Mesenchymal stem cell (in vitro differentiated cells and primary cell): ENCODE measurements at regions not wholly inside any gene's neighbourhood (a gene's known extent, or its start where the extent isn't known, plus 50 kb on each side); places are given as distances from the start of the nearest gene placed in this dataset.
"Not testable (repeated sequence)": the region's sequence is repeated elsewhere in the genome, so short reads cannot be mapped to it uniquely, and the experiment has no call there.

Experiments used
- DNase-seq: peaks from one replicate; pipeline ENCODE4 v3.0.0-alpha.2; 2013
- H2AFZ ChIP-seq: one replicate; pipeline ENCODE4 v1.6.1; 2013; ENCODE audit warnings: low read depth, mild to moderate bottlenecking, control low read depth, inconsistent platforms, low read length, moderate library complexity
- H2AK5ac ChIP-seq: 2 replicates; pipeline ENCODE4 v1.6.1; 2013; ENCODE audit warnings: low read length, moderate library complexity, mild to moderate bottlenecking, inconsistent platforms; ENCODE audit not compliant: severe bottlenecking
- H2BK120ac ChIP-seq: one replicate; pipeline ENCODE4 v1.6.1; 2013; ENCODE audit warnings: low read depth, mild to moderate bottlenecking, inconsistent platforms, low read length, moderate library complexity
- H2BK12ac ChIP-seq, 2 experiments: one replicate each; pipeline ENCODE4 v1.6.1; 2013; ENCODE audit warnings: inconsistent platforms in 2 of 2, low read length in 2 of 2, mild to moderate bottlenecking in 2 of 2, moderate library complexity in 2 of 2, control low read depth in 1 of 2
- H2BK15ac ChIP-seq: one replicate; pipeline ENCODE4 v1.6.1; 2013; ENCODE audit warnings: mild to moderate bottlenecking, low read depth, inconsistent platforms; ENCODE audit not compliant: poor library complexity, severe bottlenecking
- H2BK5ac ChIP-seq: 2 replicates; pipeline ENCODE4 v1.6.1; 2013; ENCODE audit warnings: low read depth, mild to moderate bottlenecking, low read length, control low read depth, inconsistent platforms; ENCODE audit not compliant: poor library complexity, severe bottlenecking
- H3K14ac ChIP-seq, 2 experiments: one replicate each; pipeline ENCODE4 v1.6.1; 2013; ENCODE audit warnings: inconsistent platforms in 2 of 2, low read length in 2 of 2, control low read depth in 1 of 2, mild to moderate bottlenecking in 1 of 2, moderate library complexity in 1 of 2
- H3K18ac ChIP-seq, 2 experiments: one replicate each; pipeline ENCODE4 v1.6.1; 2013; ENCODE audit warnings: inconsistent platforms in 2 of 2, low read length in 2 of 2, control low read depth in 1 of 2, low read depth in 1 of 2, mild to moderate bottlenecking in 1 of 2
- H3K23ac ChIP-seq, 2 experiments: one replicate each; pipeline ENCODE4 v1.6.1; 2013; ENCODE audit warnings: inconsistent platforms in 2 of 2, low read length in 2 of 2, mild to moderate bottlenecking in 2 of 2, moderate library complexity in 2 of 2, control low read depth in 1 of 2
- H3K27ac ChIP-seq: 2 replicates; pipeline ENCODE4 v1.5.1; 2013; ENCODE audit warnings: mild to moderate bottlenecking, moderate library complexity, low read length, control low read depth, inconsistent platforms; ENCODE audit not compliant: poor library complexity, severe bottlenecking
- H3K27me3 ChIP-seq, 2 experiments: 2 replicates each; pipeline versions ENCODE4 v1.6.1 to v1.7.0; 2013; ENCODE audit warnings: low read length in 2 of 2, mild to moderate bottlenecking in 2 of 2, moderate library complexity in 2 of 2, control low read depth in 1 of 2, inconsistent platforms in 1 of 2; ENCODE audit not compliant: control insufficient read depth in 1 of 2, insufficient read depth in 1 of 2
- H3K36me3 ChIP-seq, 2 experiments: 2 replicates each; pipeline versions ENCODE4 v1.6.1 to v1.7.0; 2013; ENCODE audit warnings: low read length in 2 of 2, control low read depth in 1 of 2, inconsistent platforms in 1 of 2, low read depth in 1 of 2, mild to moderate bottlenecking in 1 of 2; ENCODE audit not compliant: insufficient read depth in 2 of 2, control insufficient read depth in 1 of 2
- H3K4ac ChIP-seq, 2 experiments: one replicate each; pipeline ENCODE4 v1.6.1; 2013; ENCODE audit warnings: inconsistent platforms in 2 of 2, low read length in 2 of 2, mild to moderate bottlenecking in 2 of 2, moderate library complexity in 2 of 2, control low read depth in 1 of 2, low read depth in 1 of 2
- H3K4me1 ChIP-seq: 2 replicates; pipeline ENCODE4 v1.6.1; 2013; ENCODE audit warnings: low read depth, low read length, control low read depth; ENCODE audit not compliant: control insufficient read depth, insufficient read depth
- H3K4me2 ChIP-seq: 2 replicates; pipeline ENCODE4 v1.6.1; 2013; ENCODE audit warnings: low read length, mild to moderate bottlenecking, inconsistent platforms; ENCODE audit not compliant: poor library complexity, severe bottlenecking
- H3K4me3 ChIP-seq, 2 experiments: 2 replicates each; pipeline versions ENCODE4 v1.5.1 to v1.7.0; 2013; ENCODE audit warnings: low read length in 2 of 2, mild to moderate bottlenecking in 2 of 2, control low read depth in 1 of 2, low read depth in 1 of 2; ENCODE audit not compliant: insufficient read depth in 1 of 2
- H3K79me1 ChIP-seq: replicated peaks from 2 replicates; pipeline ENCODE4 v1.6.1; 2013; ENCODE audit warnings: mild to moderate bottlenecking, control low read depth, low read length, inconsistent platforms; ENCODE audit not compliant: poor library complexity, severe bottlenecking
- H3K9ac ChIP-seq: 2 replicates; pipeline ENCODE4 v1.7.0; 2013; ENCODE audit warnings: mild to moderate bottlenecking, low read length, moderate library complexity
- H3K9me3 ChIP-seq: 2 replicates; pipeline ENCODE4 v1.7.0; 2013; ENCODE audit warnings: mild to moderate bottlenecking, low read length; ENCODE audit not compliant: control insufficient read depth
- H4K8ac ChIP-seq: one replicate; pipeline ENCODE4 v1.6.1; 2013; ENCODE audit warnings: inconsistent platforms, mild to moderate bottlenecking, low read length, moderate library complexity
- H4K91ac ChIP-seq: one replicate; pipeline ENCODE4 v1.6.1; 2013; ENCODE audit warnings: mild to moderate bottlenecking, low read length, inconsistent platforms
- WGBS: methylation state at CpG from one replicate; pipeline ENCODE4 v1.1.7; 2013; ENCODE audit warnings: mixed read lengths; 5-methylcytosine and 5-hydroxymethylcytosine counted together

DNA sequence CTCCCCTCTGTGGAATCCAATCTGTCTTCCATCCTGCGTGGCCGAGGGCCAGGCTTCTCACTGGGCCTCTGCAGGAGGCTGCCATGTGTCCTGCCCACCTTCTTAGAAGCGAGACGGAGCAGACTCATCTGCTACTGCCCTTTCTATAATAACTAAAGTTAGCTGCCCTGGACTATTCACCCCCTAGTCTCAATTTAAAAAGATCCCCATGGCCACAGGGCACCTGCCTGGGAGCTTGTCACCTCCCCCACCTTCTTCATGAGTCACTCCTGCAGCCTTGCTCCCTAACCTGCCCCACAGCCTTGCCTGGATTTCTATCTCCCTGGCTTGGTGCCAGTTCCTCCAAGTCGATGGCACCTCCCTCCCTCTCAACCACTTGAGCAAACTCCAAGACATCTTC, 52.7 kb upstream of the IQSEC3 start:
- 92% methylated on average over 4 of the region's 5 CpGs for WGBS
- H2AFZ ChIP-seq, H3K4me1 ChIP-seq, H3K4me3 ChIP-seq, H3K79me1 ChIP-seq, H3K4ac ChIP-seq, H2BK12ac ChIP-seq, H3K4me2 ChIP-seq, H3K9me3 ChIP-seq, H4K91ac ChIP-seq, H3K23ac ChIP-seq, H3K9ac ChIP-seq, H3K27me3 ChIP-seq, H3K18ac ChIP-seq, H2AK5ac ChIP-seq, H2BK5ac ChIP-seq, H2BK120ac ChIP-seq, H3K14ac ChIP-seq, H4K8ac ChIP-seq, DNase-seq, H2BK15ac ChIP-seq, H3K27ac ChIP-seq: not testable (repeated sequence)
- peaks cover 0 to 28% of the 10 kb centered on the region in 2 experiments for H3K36me3 ChIP-seq

DNA sequence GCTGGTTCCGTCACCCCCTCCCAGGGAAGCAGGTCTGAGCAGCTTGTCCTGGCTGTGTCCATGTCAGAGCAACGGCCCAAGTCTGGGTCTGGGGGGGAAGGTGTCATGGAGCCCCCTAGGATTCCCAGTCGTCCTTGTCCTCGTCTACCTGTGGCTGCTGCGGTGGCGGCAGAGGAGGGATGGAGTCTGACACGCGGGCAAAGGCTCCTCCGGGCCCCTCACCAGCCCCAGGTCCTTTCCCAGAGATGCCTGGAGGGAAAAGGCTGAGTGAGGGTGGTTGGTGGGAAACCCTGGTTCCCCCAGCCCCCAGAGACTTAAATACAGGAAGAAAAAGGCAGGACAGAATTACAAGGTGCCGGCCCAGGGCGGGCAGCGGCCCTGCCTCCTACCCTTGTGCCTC, 51.9 kb upstream of the IQSEC3 start:
- H2AK5ac ChIP-seq, DNase-seq, H3K27ac ChIP-seq, H2AFZ ChIP-seq, H4K91ac ChIP-seq, H3K79me1 ChIP-seq, H2BK120ac ChIP-seq, H3K14ac ChIP-seq, H3K9ac ChIP-seq, H3K4me2 ChIP-seq, H2BK12ac ChIP-seq, H2BK15ac ChIP-seq, H3K4me3 ChIP-seq, H2BK5ac ChIP-seq, H3K4me1 ChIP-seq, H3K27me3 ChIP-seq, H3K4ac ChIP-seq, H3K18ac ChIP-seq, H3K23ac ChIP-seq, H3K9me3 ChIP-seq, H4K8ac ChIP-seq: not testable (repeated sequence)
- peaks cover 0 to 32% of the 10 kb centered on the region in 2 experiments for H3K36me3 ChIP-seq
- WGBS, result 86% methylated on average over 5 of the region's 12 CpGs

- H3K14ac ChIP-seq, H3K4me3 ChIP-seq: not testable (repeated sequence)
- 97% methylated on average over 7 of the region's 9 CpGs for WGBS
Measured at GRCh38 chr12:15381-15780, 51.2 kb upstream of the IQSEC3 start.

GRCh38 chr12:16019-16418, 50.5 kb upstream of the IQSEC3 start:
- not testable (repeated sequence) for H2BK5ac ChIP-seq

More at GRCh38 chr12:15381-15780, 51.2 kb upstream of the IQSEC3 start:
- H3K4ac ChIP-seq, H2BK5ac ChIP-seq, H3K4me1 ChIP-seq, H4K8ac ChIP-seq, H2AK5ac ChIP-seq, H3K9ac ChIP-seq, H3K23ac ChIP-seq, H2BK15ac ChIP-seq, H4K91ac ChIP-seq, H2BK120ac ChIP-seq, H3K27me3 ChIP-seq, H3K18ac ChIP-seq, H2AFZ ChIP-seq, H3K4me2 ChIP-seq, H3K27ac ChIP-seq, DNase-seq, H2BK12ac ChIP-seq, H3K79me1 ChIP-seq, H3K9me3 ChIP-seq: not testable (repeated sequence)
- H3K36me3 ChIP-seq, result peaks cover 0 to 32% of the 10 kb centered on the region in 2 experiments

More at GRCh38 chr12:16019-16418, 50.5 kb upstream of the IQSEC3 start:
- H2BK120ac ChIP-seq, H2BK15ac ChIP-seq, H3K4me3 ChIP-seq, H3K23ac ChIP-seq, H2AFZ ChIP-seq, H3K4ac ChIP-seq, H3K14ac ChIP-seq, H4K91ac ChIP-seq, H3K4me1 ChIP-seq, H3K79me1 ChIP-seq, H3K9ac ChIP-seq, H3K4me2 ChIP-seq, H3K27ac ChIP-seq, H3K9me3 ChIP-seq, DNase-seq, H4K8ac ChIP-seq, H2AK5ac ChIP-seq, H3K27me3 ChIP-seq, H3K18ac ChIP-seq, H2BK12ac ChIP-seq: not testable (repeated sequence)
- H3K36me3 ChIP-seq, result peaks cover 6 to 36% of the 10 kb centered on the region in 2 experiments
- no CpG with 5 or more reads among the region's 9 CpGs for WGBS
